NCI-H510A treated with DMSO at 0.1 percent for 48 hours (cell line): ENCODE measurements at regions not wholly inside any gene's neighbourhood (a gene's known extent, or its start where the extent isn't known, plus 50 kb on each side); places are given as distances from the start of the nearest gene placed in this dataset.

Experiments used
- DNase-seq: peaks from one replicate; lab custom pipeline; 2025; lab: John Stamatoyannopoulos, UW

DNA sequence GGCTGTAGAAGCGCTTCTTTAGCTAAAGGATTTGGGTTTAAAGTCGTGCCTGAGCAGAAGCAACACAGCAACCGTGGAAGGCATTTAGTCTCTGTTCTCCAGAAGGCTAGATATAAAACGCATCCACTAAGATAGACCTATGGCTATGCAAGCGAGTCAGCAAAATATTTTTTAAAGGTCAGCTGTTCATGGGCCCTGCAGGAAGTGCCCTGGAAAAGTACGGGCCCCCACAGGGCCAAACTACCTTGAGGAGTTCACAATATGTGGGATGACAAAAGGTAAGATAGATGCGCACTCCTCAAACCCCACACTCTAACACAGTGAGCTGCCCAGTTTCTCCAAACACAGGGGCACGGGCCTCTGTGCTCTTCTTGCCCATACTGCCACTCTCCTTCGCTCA is 261.6 kb downstream of the VPS13C start:
- no peak for DNase-seq

DNA sequence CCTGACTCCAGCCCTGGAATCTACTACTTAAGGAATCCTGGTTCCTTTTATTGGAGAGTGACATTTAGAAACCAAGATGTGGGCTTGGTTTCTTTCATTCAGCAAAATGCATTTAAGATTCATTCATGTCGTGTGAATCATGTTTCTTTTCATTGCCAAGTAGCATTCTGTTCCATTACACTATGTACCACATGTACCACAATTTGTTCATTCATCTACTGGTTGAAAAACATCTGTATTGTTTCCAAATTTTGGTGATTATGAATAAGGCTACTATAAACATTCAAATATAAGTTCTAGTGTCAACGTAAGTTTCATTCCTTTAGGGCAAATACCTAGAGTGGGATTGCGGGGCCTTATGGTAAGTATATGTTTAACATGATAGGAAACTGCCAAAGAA is 264.2 kb downstream of the VPS13C start:
- DNase-seq: no peak

DNA sequence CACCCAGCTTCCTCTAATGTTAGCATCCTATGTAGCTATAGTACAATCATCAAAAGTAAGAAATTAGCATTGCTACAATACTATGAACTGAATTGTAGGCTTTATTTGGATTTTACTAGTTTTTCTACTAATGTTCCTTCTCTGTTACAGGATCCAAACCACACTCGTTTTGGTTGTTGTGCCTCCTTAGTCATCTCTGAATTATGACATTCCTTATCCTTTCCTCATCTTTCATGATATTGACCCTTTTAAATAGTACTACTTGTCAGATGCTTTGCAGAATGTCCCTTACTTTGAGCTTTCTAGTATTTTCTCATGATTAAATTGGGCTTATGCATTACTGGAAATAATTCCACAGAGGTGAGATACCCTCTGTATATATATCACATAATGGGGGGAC is 265.4 kb downstream of the VPS13C start:
- no peak for DNase-seq

DNA sequence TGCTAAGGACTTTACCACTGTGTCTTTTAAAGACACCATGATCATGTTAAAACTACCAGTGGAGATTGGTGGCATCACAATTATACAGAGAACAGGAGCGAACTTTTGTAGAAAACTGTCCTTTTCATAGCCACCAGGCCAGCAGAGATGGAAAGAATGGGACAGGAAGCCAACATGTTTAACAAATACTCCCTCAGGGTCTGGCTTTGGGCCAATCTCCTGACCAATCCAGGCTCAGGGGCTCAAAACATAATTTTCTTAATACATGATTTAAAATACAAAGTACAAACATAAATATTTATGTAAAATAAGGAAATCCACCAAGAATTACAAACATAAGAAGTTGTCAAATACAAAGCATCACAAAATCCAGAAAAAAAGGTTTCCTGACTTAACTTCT is 266.0 kb downstream of the VPS13C start:
- no peak for DNase-seq

DNA sequence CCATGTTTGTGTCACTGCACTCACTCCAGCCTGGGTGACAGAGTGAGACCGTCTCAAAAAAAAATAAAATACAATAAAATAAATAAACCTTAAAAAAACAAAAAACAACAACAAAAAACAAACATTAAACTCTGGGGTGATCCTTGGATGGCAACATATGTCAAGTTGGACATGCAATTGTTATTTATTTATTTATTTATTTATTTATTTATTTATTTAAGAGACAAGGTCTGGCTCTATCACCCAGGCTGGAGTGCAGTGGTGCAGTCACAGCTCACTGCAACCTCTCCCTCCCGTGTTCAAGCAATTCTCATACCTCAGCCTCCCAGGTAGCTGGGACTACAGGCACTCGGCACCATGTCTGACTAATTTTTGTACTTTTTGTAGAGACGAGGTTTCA is 275.5 kb downstream of the VPS13C start:
- no peak for DNase-seq

DNA sequence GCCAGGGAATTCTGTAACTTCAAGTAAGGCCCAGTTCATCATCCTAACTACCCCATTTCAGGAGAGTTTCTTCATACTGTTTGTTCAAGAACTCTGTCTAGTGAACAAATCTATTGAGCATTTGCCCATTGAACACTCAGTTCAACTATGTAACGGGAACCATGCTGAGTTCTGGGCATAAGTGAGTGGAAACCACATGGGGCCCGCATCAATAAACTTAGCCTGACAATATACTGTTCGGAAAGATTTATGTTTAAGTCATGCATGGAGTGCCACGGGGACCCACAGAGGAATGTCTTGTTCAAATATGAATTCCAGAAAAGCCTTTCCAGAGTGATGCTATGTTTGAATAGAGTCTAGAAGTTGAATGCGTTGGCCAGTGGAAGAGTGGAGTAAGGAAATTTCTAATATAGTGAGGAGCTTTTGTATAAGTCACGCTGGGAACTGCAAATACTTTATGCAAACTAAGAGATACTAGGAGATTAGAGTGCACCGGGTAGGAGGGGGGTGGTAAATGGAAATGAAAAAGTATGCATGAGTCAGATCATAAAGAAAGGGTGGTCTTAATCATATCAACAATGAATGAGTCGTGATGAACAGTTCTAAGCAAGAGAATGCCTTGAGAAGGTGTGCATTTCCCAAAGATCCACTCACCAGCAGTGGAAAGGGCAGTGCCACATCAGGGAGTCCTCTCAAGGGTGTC is 279.8 kb downstream of the VPS13C start:
- no peak for DNase-seq

DNA sequence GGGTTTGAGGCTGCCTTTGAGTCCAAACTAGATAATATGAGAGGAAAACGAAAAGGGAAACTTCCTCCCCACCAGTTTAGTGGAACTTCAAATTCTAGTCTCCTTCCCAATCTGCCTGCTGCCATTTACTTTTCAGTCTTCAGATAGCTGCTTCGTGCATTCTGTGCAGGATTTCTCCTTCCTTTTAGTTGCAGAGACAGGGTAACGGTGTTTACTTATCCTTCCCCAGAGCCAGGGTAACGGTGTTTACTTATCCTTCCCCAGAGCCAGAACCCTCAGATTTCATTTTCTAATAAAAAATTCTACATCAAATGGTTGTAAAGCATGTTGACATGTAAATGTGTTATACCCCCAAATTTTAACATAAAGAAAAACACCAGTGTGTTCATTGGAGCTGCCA is 282.6 kb downstream of the VPS13C start:
- no peak for DNase-seq

DNA sequence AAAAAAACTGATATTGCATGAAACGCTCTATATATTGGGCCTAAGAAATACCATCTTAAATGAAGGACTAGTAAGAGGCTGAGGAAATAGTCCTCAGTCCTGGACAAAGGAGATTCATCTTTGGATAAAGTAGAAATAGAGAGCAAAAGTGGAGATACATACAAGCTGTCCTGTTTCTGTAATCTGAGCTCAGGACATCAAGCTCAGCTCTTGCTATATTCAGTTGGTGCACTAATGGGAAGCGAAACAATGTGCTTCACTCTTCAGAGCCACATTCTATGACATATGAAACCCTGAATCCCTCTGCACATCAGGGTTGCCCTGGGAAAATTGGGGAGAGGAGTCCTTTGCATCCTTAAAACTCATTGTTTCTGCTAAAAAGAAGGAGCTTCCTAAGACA is 290.7 kb downstream of the VPS13C start:
- DNase-seq: no peak

DNA sequence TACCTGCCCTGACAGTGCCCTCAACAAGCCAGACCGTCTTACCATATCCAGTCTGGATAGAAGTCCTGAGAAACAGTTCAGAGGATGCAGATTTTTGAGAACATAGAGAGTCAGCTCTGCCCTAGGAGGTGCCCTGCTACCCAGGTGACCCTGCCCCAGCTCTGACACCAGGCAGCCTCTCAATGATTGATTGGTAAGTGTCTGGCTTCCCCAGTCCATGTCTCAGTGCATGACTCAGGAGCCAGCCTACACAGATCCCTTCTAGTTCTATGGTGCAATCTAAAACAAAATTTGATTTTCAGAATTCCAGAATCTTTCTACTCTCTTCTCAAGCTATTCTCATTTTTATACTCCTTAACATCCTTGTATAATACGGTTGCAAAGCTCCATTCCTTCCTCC is 292.1 kb downstream of the VPS13C start:
- no peak for DNase-seq

DNA sequence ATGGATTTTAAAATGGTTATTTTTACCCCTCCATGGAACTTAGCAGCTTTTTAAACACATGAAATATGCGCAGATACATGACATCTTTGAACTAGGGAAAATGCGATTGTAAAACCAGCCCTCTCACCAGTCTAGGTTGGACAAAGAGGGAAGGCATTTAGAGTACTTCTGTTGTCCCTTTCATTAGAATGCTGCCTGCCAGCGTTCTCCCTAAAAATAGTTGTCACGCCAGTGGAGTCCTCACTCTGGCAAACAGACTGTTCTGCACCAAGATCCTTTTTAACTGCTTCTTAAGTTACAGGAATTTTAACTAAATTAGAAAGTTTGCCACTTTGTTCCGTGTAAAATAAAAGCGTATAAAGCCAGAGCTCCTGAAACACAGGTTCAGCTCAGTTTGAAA is 295.3 kb downstream of the VPS13C start:
- DNase-seq: no peak

DNA sequence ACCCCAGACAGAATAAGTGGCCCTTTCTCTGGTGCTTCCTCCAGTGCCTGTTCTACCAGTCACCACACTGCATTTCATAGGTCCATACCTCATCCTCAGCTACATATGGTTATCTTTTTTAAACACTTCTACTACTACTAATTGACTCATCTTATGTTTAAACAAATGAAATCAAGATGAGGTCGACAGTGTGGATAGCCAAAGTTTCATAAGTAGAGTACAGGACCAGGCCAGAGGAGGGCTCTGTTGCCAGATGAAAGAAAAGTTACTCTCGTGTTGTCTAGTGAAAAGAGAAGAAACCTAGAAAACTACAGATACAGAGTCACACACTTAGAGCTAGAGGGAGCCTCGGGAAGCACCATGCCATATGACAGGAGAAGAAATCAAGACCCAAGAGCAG is 296.1 kb downstream of the VPS13C start:
- no peak for DNase-seq

DNA sequence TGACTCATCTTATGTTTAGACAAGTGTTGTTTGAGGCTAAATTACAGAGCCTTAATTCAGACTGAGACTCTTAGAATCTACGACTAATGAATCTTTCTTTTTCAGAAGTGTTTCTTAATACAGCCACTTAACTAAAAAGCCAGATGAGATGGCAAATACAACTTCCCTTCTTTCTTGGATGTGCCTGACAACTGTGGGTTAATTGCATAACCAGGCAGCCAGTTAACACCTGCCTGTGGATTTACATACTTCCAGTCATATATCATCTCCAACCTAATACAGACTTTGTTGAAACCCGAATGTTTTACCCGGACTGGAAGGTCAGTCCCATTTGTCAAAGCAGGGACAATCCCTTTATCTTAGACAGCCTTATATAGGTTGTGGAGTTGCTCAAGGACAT is 297.6 kb downstream of the VPS13C start:
- DNase-seq: no peak

DNA sequence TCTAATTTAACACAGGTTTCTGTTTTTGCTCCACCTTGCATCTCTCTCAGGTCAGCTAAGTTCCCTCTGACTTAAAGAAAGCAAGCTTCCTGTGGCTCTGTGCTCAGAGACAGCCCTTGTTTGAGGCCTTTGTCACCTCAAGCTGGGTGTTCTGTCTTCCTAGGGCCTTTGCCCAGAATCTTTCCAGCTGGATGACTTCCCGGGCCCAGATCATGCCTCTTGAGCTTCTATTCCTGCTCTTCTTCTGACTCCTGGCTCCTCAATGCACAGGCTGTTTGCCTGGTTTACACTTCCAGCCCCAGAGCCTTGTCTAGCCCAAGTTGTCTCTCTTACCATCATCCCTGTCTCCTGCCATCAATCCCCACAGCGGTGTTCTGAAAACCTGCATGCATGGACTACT is 300.6 kb downstream of the VPS13C start:
- DNase-seq: no peak

DNA sequence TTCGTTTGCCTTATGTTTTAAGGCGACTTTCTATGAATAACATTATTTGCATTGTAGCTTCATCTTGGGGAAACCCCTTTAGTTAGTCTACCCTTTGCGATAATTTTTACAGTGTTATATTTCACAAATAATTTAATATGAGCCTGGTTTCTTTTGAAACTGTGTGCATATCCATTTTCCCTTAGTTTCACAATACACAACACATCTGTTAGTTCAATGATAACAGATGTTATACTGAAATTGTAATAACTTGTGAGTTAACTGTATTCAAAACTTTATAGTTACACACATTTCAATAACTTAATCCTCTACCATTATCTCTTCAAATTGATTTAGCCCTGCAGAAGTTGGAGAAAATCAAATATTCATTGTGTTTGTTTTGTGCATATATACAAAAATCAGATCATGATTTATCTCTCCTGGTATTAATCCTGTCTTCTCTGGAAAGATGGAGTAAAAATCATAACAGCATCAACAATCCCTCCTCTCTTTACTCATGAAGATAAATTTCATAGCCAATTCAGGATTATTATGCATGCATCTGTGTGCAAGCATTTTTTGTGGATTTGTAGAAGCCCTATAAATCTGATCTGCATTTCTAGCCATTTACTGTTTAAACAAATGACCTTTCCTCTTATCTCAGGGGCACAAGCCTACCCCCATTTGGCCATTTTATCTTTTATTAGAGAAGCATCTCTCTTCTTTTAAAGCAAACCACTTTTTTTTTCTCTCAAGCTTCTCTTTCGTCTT is 304.0 kb downstream of the VPS13C start:
- no peak for DNase-seq

DNA sequence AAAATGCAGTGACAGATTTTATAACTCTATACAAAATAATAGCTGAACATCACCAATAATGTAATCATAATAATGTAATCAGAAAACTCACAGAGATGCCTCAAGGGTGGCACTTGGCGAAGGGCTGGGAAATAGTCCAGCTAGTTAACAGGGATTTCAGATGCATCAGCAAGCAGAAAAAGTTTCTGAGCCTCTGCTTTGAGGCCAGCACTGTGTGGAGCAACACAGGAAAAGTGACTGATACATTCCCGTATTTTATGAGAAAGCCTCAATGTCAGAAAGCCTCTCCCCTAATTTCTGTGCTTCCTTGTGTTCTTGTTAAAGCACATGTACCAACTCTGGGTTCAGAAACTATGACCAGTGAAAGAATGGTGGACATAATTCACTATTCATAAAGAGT is 304.8 kb downstream of the VPS13C start:
- DNase-seq: no peak

DNA sequence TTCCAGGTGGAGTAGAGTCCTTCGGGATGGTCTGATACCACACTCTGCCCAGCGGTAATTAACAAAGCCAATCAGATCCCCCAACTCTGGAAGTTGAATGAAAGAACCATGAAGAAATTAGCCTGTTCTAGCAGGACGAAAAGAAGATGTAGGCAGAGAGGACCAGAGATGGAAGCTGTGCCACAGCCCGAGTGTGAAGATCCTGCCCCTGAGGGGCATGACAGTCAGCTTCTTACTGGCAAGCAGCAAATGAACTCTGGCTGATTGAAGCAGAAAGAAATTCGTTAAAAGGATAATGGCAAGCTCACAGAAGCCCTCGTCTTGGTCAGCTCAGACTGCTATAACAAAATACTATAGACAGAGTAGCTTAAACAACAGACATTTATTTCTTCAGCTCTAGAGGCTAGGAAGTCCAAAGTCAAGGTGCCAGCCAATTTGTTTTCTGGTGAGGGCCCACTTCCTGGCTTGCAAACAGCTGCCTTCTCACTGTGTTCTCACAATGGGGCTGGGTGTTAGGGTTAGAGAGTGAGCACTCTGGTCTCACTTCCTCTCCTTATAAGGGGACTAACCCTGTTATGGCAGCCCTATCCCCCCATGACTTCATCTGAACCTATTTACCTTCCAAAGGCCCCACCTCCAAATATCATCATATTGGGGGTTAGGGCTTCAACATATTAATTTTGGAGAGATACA is 307.1 kb downstream of the VPS13C start:
- DNase-seq: no peak

DNA sequence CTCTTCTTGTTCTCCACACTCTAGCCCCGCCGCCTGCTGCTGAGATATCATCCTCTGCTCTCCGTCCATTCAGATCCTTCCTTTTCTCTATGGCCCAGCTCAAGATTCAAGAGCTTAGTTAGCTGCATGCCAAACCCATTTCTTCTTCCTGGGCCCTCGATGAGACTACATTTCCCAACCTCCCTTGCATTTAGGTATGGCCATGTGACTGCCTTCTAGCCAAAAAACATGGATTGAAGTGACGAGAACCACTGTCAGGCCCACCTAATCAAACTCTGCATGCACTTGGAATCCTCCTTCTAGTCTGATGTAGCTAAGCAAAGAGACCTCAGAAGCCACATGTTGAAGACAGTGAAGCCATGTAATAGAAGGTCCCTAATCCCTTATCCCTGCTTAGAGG is 308.2 kb downstream of the VPS13C start:
- DNase-seq: no peak

DNA sequence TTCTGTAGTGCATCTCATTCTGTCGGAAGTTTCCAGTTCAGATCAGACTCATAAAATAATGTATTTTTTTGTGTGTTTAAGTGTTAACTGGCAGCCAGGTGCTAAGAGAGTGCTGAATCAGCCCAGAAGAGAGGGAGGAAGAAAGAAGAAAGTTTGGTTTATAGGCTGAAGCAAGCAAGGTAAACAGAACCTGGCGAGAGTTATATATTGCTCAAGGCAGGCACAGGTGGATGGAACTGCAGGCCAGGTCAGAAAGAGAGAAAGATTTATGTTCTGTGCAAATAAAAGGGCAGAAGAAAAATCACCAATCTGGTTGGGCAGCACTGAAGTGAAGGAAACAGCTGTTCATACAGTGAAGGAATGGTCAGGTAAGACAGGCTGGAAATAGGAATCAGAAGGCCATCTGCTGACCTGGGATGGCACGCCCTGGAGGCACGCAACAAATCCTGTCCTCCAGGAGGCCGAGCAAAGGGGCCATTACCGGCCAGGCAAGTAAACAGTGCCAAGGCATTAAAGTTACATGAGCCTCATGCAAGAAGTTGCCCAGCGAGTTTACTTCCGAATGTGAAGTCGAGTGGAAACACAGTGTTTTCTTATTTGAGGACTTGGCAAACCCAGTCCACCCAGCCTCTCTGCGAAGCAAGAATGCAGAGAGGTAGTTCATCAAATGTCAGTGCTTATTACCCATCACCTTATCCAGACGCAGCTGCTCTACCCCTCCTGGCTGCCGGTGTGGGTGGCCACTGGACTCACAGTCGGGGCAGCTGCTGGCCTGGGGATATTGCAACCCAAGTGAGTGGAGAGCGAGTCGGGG is 309.8 kb downstream of the VPS13C start:
- DNase-seq: peak; percentile 69

DNA sequence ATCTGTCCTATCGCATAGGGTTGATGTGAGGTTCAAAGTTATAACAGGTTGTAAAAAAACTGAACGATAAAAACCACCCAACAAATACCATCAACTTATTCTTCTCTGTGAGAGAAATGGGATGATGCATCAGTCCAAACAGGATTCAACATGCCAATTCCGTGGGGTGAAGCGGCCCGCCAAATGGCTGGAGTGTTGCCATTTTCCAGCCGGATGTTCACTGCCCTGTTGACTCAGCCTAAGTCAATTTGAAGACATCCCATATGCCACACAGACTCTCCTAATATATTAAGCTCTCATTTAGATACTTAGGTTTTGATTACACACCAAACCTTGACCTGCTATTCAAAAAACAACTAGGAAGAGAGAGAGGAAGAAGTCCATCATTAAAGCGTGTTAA is 311.1 kb downstream of the VPS13C start:
- no peak for DNase-seq

DNA sequence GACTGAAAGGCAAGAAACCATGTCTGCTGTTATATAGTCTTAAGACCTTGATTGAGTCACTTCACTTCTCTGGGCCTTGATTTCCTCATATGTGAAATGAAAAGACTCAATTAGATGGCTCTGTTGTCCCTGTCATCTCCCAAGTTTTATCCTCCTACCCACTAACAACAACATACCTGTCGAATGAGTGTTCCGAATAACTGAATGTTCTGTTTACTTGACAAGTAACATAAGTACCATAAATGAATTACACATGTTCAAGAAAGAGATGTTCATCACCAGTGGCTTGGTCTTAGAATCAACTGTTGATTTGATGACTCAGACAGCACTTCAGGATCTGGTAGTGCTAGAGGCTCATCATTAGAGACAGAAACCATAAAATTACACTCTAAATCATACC is 311.7 kb downstream of the VPS13C start:
- peak; percentile 28 for DNase-seq

DNA sequence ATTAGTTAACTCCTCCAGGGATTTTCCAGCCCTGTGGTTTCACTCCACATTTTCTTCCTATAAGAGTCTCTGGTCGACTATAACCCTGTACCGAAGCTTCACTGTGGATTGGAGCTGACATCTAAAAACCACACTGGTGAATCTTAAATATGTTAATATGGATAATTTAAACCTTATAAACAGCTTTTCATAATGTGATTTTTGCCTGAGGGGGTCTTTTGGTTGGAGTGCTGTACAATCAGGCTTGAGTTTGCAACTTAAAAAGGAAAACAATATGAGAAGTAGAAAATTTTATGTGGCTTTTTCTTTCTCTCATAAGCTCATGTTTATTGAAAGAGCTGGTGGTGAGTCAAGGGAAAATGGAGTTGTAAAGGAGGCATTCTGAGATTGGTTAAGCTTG is 313.7 kb downstream of the VPS13C start:
- no peak for DNase-seq

DNA sequence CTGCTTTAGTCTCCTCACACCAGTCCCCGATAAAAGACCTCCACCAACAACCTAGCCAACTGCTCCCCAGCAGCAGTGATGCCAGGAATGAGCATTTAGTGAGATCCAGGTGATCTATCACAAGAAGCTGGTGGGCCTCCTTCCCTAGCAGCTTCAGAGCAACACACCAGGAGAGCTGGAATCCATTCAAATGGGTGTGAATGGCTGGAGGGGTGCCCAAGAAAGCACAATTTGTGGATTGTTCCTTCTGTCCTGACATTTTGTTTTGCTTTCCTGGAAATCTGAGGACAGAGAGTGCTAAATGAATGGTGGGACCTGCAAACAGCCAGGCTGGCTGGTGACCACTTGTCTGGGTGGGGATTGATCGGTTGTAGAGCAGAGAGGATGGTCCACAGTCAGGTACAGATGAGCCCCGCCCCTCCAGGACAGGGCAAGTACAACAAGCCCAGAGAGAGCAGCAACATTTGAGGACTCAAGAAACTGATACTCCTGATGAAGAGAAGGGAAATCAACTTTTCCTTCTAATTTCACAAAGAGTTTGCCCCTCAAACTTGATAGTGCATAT is 316.8 kb downstream of the VPS13C start:
- DNase-seq: no peak
